ENCODE measurements at regions not wholly inside any gene's neighbourhood (a gene's known extent, or its start where the extent isn't known, plus 50 kb on each side); places are given as distances from the start of the nearest gene placed in this dataset.
"Not testable (repeated sequence)": the region's sequence is repeated elsewhere in the genome, so short reads cannot be mapped to it uniquely, and the experiment has no call there.

GRCh38 chr2:3115301-3116042 lies 262.1 kb downstream of the EIPR1 start:
- peak in 4 of 56 donors; percentile 11 to 45 (median 41) for DNase-seq

- DNase-seq = no peak
These were observed 263.0 kb downstream of the EIPR1 start for GRCh38 chr2:3114406-3115185.

- no peak for DNase-seq
These were observed 263.8 kb downstream of the EIPR1 start for GRCh38 chr2:3113769-3114168.

GRCh38 chr2:3113122-3113521 lies 264.5 kb downstream of the EIPR1 start:
- DNase-seq = no peak

- DNase-seq = no peak
These were observed 265.1 kb downstream of the EIPR1 start for GRCh38 chr2:3112553-3112952.

GRCh38 chr2:3112131-3112530 lies 265.5 kb downstream of the EIPR1 start:
- no peak for DNase-seq

GRCh38 chr2:3110994-3111666 lies 266.5 kb downstream of the EIPR1 start:
- DNase-seq = no peak

GRCh38 chr2:3110555-3110954 lies 267.1 kb downstream of the EIPR1 start:
- DNase-seq = no peak

GRCh38 chr2:3108710-3109702 lies 268.6 kb downstream of the EIPR1 start:
- no peak for DNase-seq

- DNase-seq = no peak
These were observed 269.5 kb downstream of the EIPR1 start for GRCh38 chr2:3108105-3108504.

GRCh38 chr2:3107567-3107966 lies 270.1 kb downstream of the EIPR1 start:
- DNase-seq = no peak

- DNase-seq = no peak
These were observed 271.6 kb downstream of the EIPR1 start for GRCh38 chr2:3105814-3106569.

GRCh38 chr2:3104958-3105813 lies 272.4 kb downstream of the EIPR1 start:
- DNase-seq = not testable (repeated sequence)

GRCh38 chr2:3104261-3104660 lies 273.4 kb downstream of the EIPR1 start:
- no peak for DNase-seq

- DNase-seq = no peak
These were observed 274.6 kb downstream of the EIPR1 start for GRCh38 chr2:3102922-3103569.

GRCh38 chr2:3102081-3102921 lies 275.3 kb downstream of the EIPR1 start:
- no peak for DNase-seq

Measured in nucleus accumbens (tissue), 56 donors.